NCI-H2029 treated with DMSO at 0.1 percent for 48 hours (cell line): ENCODE measurements at regions not wholly inside any gene's neighbourhood (a gene's known extent, or its start where the extent isn't known, plus 50 kb on each side); places are given as distances from the start of the nearest gene placed in this dataset.
"Not testable (repeated sequence)": the region's sequence is repeated elsewhere in the genome, so short reads cannot be mapped to it uniquely, and the experiment has no call there.

Source experiments
- DNase-seq: peaks from one replicate; lab custom pipeline; 2025; lab: John Stamatoyannopoulos, UW

GRCh38 chr13:50452756-50453155, 390.7 kb downstream of the DLEU7 start:
- no peak for DNase-seq

GRCh38 chr13:50453188-50453587, 390.3 kb downstream of the DLEU7 start:
- no peak for DNase-seq

- no peak for DNase-seq
These were observed 387.4 kb downstream of the DLEU7 start for GRCh38 chr13:50456111-50456510.

- DNase-seq: no peak
These were observed 385.8 kb downstream of the DLEU7 start for GRCh38 chr13:50457415-50458393.

DNA sequence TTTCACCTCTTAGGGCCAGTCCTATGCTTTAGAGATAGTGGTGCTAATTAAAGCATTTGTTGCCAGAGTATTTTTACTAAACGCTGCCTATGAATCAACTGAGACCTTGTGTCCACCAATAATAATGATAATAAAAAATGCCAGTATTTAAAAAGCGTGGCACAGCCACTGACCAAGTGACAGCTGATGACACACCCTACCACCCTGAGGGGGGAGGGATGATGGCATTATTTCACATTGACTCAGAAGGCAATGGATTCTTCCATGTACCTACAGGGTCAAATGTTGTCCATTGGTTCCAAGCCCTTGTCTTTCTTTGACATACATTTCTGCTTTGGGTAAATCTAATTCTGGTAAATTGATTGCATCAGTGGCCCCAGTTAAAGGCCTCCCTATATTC, 384.4 kb downstream of the DLEU7 start:
- no peak for DNase-seq

DNA sequence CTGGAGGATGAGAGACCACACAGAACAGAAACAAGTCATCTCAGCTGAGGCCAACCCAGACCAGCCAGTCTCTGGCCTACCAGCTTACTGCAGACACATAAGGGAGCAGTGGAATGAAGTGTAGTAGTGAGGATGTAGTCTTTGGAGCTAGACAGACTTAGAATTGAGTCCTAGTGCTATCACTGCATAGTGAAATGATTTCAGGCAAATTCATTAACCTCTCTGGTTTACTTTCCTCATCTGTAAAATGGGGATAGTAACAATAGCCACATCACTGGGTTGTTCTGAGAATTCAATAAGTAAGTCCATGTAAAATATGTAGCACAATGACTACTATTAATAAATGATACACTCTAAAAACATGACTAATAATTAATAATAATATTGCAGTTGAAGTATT, 383.8 kb downstream of the DLEU7 start:
- DNase-seq: no peak

DNA sequence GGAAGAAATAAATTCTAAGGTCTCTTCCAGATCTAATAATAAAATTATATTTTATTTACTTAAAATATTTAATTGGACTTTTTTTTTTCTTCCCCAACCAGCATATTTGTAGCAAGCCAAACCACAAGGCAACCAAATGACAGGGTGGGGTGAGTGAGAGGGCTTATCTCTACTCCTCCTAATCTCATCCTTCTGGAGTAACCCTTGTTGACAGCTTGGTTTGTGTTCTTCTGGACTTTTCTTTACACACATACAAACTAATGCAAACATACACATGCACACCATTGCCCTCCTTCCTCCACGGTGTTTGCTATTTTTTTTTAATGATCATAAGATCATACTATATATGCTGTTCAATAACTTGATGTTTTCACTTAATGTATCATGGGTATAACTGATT, 383.1 kb downstream of the DLEU7 start:
- no peak for DNase-seq

GRCh38 chr13:50461189-50461588, 382.3 kb downstream of the DLEU7 start:
- no peak for DNase-seq

- DNase-seq: no peak
These were observed 379.8 kb downstream of the DLEU7 start for GRCh38 chr13:50463719-50464118.

- no peak for DNase-seq
These were observed 378.9 kb downstream of the DLEU7 start for GRCh38 chr13:50464349-50465251.

DNA sequence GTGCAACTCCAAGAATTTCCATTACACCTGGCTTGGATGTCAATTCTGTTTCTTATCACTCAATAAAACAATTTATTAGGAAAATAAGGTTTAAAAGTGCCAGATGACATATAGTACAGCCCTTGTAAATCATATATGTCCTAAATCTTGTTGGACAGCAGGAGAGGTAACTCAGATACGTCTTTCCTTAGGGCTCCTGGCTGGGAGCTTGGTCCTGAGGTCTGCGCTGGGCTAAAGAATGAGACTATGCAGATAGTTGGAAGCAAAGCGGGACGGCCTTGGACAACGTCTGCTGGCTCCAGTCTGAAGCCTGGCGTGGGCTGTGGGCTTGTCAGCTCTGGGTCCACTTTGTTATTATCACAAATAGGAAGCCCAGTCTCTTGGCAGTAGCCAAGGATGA, 377.0 kb downstream of the DLEU7 start:
- DNase-seq: no peak

DNA sequence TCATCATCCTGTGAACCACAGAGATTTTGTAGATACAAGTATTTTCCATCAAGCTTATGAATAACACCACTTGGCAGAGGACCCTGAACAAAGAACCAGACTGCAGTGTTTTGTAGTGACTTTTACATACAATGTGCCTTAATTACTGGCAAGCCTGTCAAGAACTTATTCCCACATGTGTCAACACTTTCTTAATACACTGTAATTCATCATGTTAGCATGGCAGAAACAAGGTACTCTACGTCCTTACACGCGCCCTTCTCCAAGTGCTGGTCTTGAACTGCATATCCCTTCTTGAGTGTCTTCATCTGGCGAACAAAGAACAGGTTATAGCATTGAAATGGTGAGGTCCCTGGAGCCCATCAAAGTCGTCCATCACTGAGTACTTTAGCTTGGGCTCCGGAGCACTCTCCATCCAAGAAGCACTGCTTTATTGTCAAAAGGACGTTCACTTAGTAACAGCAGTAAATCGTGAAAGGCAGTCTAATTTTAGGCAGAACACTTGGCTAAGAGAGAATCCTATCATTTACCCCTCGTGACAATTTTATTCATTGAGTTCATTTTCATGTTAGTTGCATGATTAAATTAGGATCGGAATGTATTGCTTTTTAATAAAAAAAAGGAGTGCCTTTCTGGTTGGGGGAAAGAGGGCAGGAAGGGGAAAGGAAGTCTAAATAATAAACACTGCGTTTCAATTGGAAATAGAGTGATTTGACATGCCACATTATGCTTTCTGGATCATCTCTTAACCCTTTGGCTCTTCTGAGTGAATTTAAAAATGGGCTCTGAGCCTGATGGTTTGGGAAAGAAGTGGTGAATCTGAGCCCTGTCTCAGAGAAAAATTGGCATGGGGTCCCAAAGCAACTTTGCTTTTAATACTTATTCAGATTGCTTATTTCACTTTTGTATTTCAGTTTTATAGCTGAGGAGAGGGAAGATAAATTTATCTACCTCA, 376.1 kb downstream of the DLEU7 start:
- DNase-seq: no peak

DNA sequence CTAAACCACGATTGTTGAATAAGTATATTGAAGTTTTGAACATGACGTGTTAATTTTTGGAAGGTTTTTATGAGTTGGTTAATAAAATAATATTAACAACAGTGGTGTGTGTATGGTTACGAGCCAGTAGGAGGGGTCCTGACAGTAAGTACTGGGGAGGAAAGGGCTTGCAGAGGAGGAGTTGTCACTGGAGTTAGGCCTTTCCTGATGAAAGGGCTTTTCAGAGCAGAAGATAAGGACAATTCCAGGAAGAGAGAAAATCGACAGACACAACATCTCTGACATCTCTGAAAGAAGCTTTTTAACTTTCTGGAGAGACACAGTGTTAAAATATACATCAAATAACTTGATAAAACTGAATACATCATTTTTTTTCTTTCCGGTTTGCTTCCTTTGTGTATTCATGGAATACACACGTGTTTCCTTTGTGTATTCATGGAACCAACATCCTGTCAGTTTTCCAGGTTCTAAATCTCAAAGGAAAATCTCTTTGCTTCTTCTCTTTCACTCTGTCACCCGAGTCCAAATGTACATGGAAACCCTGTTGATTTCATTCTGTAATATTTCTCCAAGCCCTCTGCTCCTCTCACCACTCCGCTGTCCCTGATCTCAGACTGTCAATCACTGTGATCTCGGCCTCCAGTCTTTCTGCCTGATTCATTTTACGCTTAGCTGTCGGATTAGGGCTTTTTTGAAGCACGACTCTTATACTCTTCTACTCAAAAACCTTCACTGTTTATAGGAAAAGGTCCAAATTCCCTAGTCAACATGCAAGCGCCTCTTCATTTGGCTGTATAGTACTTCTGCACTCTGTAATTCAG, 374.4 kb downstream of the DLEU7 start:
- DNase-seq: no peak

- not testable (repeated sequence) for DNase-seq
These were observed 370.4 kb downstream of the DLEU7 start for GRCh38 chr13:50473050-50473449.

- DNase-seq: no peak
These were observed 369.3 kb downstream of the DLEU7 start for GRCh38 chr13:50474088-50474662.

- no peak for DNase-seq
These were observed 366.8 kb downstream of the DLEU7 start for GRCh38 chr13:50476577-50477285.

GRCh38 chr13:50481936-50482335, 361.6 kb downstream of the DLEU7 start:
- no peak for DNase-seq

GRCh38 chr13:50483416-50483815, 360.1 kb downstream of the DLEU7 start:
- DNase-seq: no peak

DNA sequence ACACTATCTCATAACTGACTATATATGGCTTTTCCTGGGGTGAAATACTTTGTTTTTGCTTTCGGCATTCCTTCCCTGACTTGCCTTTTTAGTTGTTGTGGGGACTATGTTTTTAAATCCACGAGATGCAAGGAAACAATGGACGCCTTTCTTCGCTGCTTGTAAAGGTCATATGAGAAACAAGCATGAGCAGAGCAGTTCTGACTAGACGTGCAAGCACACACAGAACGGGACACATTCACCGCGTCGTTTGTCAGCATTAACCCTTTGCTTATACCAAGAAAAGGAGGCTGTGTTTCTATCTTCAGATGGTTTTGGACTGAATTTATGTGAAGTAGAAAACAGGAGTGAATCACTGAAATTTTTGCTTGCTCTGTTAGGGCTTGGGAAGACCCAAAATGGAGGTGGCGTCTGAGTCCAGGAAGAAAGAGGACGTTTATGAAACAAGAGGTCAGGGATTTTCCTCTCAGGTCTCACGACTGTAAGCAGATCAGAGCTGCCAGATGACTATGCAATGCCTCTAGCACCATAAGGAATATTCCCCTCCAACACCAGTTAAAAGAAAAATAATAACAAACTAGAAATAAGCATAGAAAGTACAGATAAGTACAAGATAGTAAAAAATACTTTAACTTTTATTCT, 358.9 kb downstream of the DLEU7 start:
- DNase-seq: no peak
